Panc1 (cell line): ENCODE measurements at regions not wholly inside any gene's neighbourhood (a gene's known extent, or its start where the extent isn't known, plus 50 kb on each side); places are given as distances from the start of the nearest gene placed in this dataset.
A peak's percentile ranks its signal among the peaks of the same experiment; 100 is the strongest.
"Not testable (repeated sequence)": the region's sequence is repeated elsewhere in the genome, so short reads cannot be mapped to it uniquely, and the experiment has no call there.

Experiments
- ATAC-seq: fragments of 200-7000 bp; cut with Tn5 transposase; 2 replicates; pipeline ENCODE4 v1.9.1; 2020; ENCODE audit warnings: mild to moderate bottlenecking, moderate library complexity
- BruUV-seq: library from RNA; stranded (reverse); fragments of 400-500 nt; replicated peaks from 2 replicates; lab custom pipeline; 2021; lab: Mats Ljungman, UMichigan
- CTCF ChIA-PET: fragments of 300-600 bp; sonication (Branson Sonifier 250); formaldehyde crosslinking; loops from one replicate; lab custom pipeline; 2022; ENCODE audit warnings: antibody characterized with exemption; lab: Charles Lee
- POLR2A ChIA-PET: fragments of 300-600 bp; sonication (Branson Sonifier 250); formaldehyde crosslinking; loops from one replicate; lab custom pipeline; 2022; ENCODE audit warnings: antibody characterized with exemption; lab: Charles Lee
- DNase-seq: peaks from one replicate; pipeline ENCODE4 v3.0.0-alpha.2; 2010; ENCODE audit warnings: low read depth, low spot score
- H3K27ac ChIP-seq: 2 replicates; pipeline ENCODE4 v1.5.1; 2011; ENCODE audit warnings: mild to moderate bottlenecking, low read length, inconsistent platforms
- H3K27me3 ChIP-seq: fragments of 200-500 bp; sonication (Bioruptor generic); 2 replicates; pipeline ENCODE4 v1.6.0; 2014; ENCODE audit warnings: low read length, inconsistent platforms; ENCODE audit not compliant: control insufficient read depth, insufficient read depth
- H3K36me3 ChIP-seq: fragments of 200-500 bp; sonication (Bioruptor generic); 2 replicates; pipeline ENCODE4 v1.5.1; 2014; ENCODE audit warnings: inconsistent platforms, mild to moderate bottlenecking, low read length, moderate library complexity; ENCODE audit not compliant: control insufficient read depth, insufficient read depth
- H3K4me1 ChIP-seq: 2 replicates; pipeline ENCODE4 v1.5.1; 2011; ENCODE audit warnings: inconsistent platforms, mild to moderate bottlenecking, low read length, moderate library complexity; ENCODE audit not compliant: control insufficient read depth, insufficient read depth
- H3K4me3 ChIP-seq, 2 experiments: 2 replicates each; pipeline ENCODE4 v1.5.1; 2011 to 2012; ENCODE audit warnings: low read depth in 2 of 2, low read length in 2 of 2, mild to moderate bottlenecking in 2 of 2, inconsistent platforms in 1 of 2, moderate library complexity in 1 of 2
- H3K9me3 ChIP-seq: fragments of 200-500 bp; sonication (Bioruptor generic); 2 replicates; pipeline ENCODE4 v1.5.1; 2014; ENCODE audit warnings: low read depth, mild to moderate bottlenecking, inconsistent platforms, low read length, moderate library complexity; ENCODE audit not compliant: control insufficient read depth, insufficient read depth
- in situ Hi-C: cut with HindIII; loops from 2 replicates; pipeline ENCODE4 v1.10.0; 2016; ENCODE audit warnings: low sequenced_read_pairs, low pct_unique_long_range_greater_than_20kb
- intact Hi-C: fragments of 100-400 bp; cut with micrococcal nuclease; formaldehyde crosslinking; loops from one replicate; pipeline ENCODE4 v1.10.0; 2022; ENCODE audit not compliant: unreplicated experiment

- H3K9me3 ChIP-seq, DNase-seq, H3K27ac ChIP-seq, POLR2A ChIA-PET, ATAC-seq, H3K4me3 ChIP-seq, BruUV-seq, H3K27me3 ChIP-seq, intact Hi-C loops, H3K4me1 ChIP-seq, H3K36me3 ChIP-seq, in situ Hi-C loops, CTCF ChIA-PET: not testable (repeated sequence)
Measured at GRCh38 chr15:21357056-21357455, 83.2 kb downstream of the POTEB3 start.

GRCh38 chr15:21355944-21356343 is 84.4 kb downstream of the POTEB3 start:
- H3K36me3 ChIP-seq, H3K27me3 ChIP-seq, POLR2A ChIA-PET, H3K4me3 ChIP-seq, BruUV-seq, H3K4me1 ChIP-seq, ATAC-seq, H3K27ac ChIP-seq, DNase-seq, H3K9me3 ChIP-seq, intact Hi-C loops, CTCF ChIA-PET, in situ Hi-C loops: not testable (repeated sequence)

GRCh38 chr15:21354597-21354996 is 85.7 kb downstream of the POTEB3 start:
- H3K9me3 ChIP-seq, in situ Hi-C loops, H3K36me3 ChIP-seq, H3K27me3 ChIP-seq, POLR2A ChIA-PET, intact Hi-C loops, BruUV-seq, H3K4me1 ChIP-seq, CTCF ChIA-PET, ATAC-seq, H3K27ac ChIP-seq, H3K4me3 ChIP-seq, DNase-seq: not testable (repeated sequence)

GRCh38 chr15:21352670-21353318 is 87.5 kb downstream of the POTEB3 start:
- H3K9me3 ChIP-seq, H3K4me1 ChIP-seq, POLR2A ChIA-PET, CTCF ChIA-PET, intact Hi-C loops, H3K4me3 ChIP-seq, DNase-seq, BruUV-seq, ATAC-seq, H3K27me3 ChIP-seq, H3K36me3 ChIP-seq, H3K27ac ChIP-seq, in situ Hi-C loops: not testable (repeated sequence)

- not testable (repeated sequence) for BruUV-seq, DNase-seq, H3K27ac ChIP-seq
Measured at GRCh38 chr15:21344960-21345359, 95.3 kb downstream of the POTEB3 start.

GRCh38 chr15:21344500-21344899 is 95.8 kb downstream of the POTEB3 start:
- intact Hi-C loops, H3K4me1 ChIP-seq, BruUV-seq, H3K36me3 ChIP-seq, DNase-seq, CTCF ChIA-PET, POLR2A ChIA-PET, in situ Hi-C loops, H3K27ac ChIP-seq, H3K9me3 ChIP-seq, H3K4me3 ChIP-seq, H3K27me3 ChIP-seq: not testable (repeated sequence)
- peak; percentile 91 for ATAC-seq

More at GRCh38 chr15:21344960-21345359, 95.3 kb downstream of the POTEB3 start:
- CTCF ChIA-PET, H3K9me3 ChIP-seq, H3K27me3 ChIP-seq, H3K4me3 ChIP-seq, POLR2A ChIA-PET, in situ Hi-C loops, intact Hi-C loops, ATAC-seq, H3K4me1 ChIP-seq, H3K36me3 ChIP-seq: not testable (repeated sequence)

GRCh38 chr15:21337028-21337427 is 103.3 kb downstream of the POTEB3 start:
- H3K27ac ChIP-seq, DNase-seq, CTCF ChIA-PET, H3K9me3 ChIP-seq, ATAC-seq, intact Hi-C loops, H3K4me3 ChIP-seq, H3K27me3 ChIP-seq, H3K36me3 ChIP-seq, BruUV-seq, H3K4me1 ChIP-seq, in situ Hi-C loops, POLR2A ChIA-PET: not testable (repeated sequence)
